GM18907 (cell line): ENCODE measurements at regions not wholly inside any gene's neighbourhood (a gene's known extent, or its start where the extent isn't known, plus 50 kb on each side); places are given as distances from the start of the nearest gene placed in this dataset.
"Not testable (repeated sequence)": the region's sequence is repeated elsewhere in the genome, so short reads cannot be mapped to it uniquely, and the experiment has no call there.

ENCODE experiments used
- ATAC-seq: cut with Tn5 transposase; IDR thresholded peaks from one replicate; pipeline ENCODE4 v1.9.1; 2021; ENCODE audit warnings: mild to moderate bottlenecking, moderate library complexity; ENCODE audit not compliant: unreplicated experiment

DNA sequence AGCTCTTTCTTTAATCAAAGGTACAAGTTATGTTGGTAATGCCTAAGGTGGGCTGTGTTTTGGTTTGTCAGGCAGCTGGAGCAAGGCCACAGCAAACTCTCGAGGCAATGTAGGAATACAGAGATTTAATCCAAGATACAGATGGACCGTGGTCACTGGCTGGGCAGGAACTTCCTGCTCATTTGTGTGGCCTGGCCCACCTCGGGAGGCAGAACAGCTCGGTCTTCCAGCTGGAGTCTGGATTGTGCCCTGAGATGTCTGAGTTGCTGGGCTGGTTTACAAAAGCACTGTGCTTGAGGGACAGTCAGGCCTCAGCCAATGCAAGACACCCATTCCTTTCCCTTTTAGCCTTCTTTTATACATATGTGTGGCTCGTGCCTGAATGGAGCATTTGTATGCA, 506.1 kb upstream of the SALL3 start:
- ATAC-seq: no peak

DNA sequence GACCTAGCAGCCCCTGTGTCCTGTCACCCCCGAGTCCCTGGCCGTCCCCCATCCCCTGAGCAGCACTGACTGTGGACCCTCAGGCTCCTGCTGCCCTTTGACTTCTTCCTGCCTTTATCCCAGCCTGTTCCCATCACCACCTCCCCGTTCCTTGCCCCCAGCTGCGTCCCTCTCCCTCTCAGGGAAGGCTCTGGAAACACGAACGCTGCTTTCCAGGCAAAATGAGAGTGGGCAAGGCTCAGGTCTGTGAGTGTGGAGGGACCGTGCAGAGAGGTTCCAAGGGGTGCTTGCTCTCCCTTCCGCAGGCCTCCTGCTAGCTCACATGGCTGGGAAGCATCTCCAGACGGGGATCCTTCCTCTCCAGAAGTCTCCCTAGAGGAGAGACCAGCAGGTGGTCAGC, 501.8 kb upstream of the SALL3 start:
- ATAC-seq: no peak

DNA sequence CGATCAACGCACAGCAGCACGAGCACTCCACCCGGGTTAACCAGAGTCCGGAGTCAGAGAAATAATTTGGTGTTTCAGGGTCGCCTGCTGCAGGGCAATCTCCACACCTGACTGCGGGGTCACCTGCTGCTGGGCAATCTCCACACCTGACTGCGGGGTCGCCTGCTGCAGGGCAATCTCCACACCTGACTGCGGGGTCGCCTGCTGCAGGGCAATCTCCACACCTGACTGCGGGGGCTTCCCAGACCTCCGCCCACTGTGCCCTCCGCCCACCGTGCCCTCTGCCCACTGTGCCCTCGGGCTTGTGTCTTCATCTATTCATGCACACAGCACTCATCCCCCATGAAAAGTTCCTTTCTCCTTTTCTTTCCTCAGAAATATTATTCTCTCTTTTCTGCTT, 500.2 kb upstream of the SALL3 start:
- no peak for ATAC-seq

DNA sequence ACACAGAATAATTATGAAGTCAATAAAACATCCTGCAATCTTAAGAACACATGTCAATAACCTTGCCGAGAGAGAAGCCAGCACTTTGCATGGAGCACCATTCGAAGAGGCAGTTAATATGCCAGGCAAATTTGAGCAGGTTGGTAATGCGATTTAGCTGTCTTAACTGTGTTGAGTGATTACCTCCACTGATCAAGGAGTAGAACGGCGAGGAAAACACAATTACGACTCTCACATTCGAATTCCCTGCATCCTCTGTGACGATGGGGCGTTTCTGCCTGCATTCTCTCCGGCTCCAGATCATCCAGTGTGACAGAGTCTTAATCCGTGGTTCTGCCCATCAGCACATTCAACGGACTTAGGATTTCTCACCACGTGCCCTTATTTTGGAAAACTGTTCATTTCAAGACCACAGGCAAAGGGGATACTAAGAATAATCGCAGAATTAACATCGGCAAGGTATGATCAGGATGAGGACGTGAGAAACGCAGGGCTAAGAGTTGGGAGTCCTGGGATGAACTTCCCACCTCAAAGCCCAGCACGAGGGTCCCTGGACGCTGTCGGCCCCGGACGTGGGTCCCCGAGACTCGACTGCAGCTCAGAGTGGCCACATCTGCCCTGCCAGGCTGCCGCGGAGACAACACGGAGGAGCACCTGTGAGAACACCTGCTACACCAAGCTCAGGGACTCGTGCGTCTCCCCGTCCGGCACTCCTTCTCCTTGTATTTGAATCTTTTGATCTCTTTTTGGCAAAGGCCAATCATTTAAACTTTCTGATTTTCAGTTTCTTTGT, 499.2 kb upstream of the SALL3 start:
- no peak for ATAC-seq

DNA sequence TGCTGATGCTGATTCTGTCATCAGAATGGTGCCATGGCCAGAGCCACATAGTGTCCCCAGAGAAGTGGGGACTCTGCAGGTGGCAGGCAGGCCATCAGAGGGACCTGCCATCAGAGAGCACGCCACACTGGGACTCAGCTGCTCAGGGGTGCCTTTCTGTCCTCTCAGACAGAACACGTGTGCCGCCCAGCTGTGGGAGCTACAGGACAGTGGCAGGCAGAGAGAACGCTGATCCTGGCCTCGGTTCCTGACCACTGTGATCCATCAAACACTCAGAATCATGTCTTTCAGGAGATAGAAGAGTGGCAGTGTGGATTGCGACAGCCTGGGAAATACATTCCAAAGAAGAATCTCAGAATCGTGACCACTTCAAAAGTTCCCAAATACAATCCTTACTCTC, 497.2 kb upstream of the SALL3 start:
- ATAC-seq: no peak

DNA sequence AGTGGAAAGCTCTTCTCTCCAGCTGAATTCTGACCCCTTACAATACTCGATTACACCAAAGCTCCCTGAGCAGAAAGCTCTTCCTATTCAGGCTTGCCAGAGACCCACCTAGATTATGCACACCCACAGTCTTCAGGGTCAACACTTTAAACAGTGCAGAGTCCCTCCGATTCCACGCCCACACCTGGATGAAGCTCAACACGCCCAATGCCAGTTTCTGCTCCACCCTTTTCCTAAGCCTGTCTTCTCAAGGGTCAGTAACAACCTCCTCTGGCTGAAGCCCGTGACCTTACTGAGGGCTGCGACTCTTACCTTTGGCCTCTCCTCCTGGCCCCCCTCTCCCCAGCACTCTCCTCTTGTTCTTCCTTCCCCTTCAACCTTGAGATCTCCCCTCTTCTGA, 492.0 kb upstream of the SALL3 start:
- ATAC-seq: no peak

DNA sequence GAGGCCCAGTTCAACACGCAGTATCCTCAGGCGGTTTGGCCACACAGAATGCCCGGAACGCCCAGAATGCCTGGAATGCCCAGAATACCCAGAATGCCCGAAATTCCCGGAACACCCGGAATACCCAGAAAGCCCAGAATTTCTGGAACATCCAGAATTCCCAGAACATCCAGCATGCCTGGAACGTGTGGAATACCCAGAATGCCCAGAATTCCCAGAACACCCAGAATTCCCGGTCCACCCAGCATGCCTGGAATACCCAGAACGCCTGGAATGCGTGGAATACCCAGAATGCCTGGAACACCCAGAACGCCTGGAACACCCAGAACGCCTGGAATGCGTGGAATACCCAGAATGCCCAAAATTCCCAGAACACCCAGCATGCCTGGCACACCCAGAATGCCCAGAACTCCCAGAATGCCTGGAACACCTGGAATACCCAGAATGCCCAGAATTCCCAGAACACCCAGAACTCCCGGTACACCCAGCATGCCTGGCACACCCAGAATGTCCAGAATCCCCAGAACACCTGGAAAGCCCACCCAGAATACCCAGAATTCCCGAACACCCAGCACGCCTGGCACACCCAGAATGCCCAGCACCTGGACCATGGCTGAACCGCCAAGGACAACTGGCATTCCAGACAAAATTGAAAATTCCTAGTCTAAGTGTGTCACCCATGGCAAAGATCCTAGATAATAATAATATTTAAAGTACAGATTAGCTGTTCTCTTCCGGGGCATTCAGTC, 487.4 kb upstream of the SALL3 start:
- no peak for ATAC-seq

DNA sequence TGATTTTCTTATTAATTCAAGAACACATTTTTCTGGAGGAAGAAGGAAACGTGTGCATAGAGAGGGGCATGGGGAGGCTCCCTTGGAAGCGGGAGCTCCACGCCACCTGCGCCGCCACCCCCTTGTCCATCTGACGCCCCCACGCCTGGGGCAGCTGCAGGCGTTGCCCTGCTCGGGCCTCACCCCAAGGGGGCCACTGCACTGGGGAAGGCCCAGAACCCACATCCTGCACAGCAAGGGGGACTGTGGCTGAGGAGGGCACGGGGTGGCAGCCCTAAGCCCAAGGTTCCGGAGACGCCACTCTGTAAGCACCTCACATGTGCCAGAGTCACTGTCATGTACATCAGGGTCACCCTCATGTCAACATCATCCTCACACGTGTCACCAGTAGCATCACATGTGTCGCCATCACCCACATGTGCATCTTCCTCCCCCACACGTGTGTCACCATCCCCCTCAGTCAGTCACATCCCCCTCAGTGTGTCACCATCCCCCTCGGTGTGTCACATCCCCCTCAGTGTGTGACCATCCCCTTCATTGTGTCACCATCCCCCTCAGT, 486.7 kb upstream of the SALL3 start:
- no peak for ATAC-seq

DNA sequence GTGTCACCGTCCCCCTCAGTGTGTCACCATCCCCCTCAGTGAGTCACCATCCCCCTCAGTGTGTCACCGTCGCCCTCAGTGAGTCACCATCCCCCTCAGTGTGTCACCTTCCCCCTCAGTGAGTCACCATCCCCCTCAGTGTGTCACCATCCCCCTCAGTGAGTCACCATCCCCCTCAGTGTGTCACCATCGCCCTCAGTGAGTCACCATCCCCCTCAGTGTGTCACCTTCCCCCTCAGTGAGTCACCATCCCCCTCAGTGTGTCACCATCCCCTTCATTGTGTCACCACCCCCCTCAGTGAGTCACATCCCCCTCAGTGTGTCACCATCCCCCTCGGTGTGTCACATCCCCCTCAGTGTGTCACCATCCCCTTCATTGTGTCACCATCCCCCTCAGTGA, 486.1 kb upstream of the SALL3 start:
- not testable (repeated sequence) for ATAC-seq

DNA sequence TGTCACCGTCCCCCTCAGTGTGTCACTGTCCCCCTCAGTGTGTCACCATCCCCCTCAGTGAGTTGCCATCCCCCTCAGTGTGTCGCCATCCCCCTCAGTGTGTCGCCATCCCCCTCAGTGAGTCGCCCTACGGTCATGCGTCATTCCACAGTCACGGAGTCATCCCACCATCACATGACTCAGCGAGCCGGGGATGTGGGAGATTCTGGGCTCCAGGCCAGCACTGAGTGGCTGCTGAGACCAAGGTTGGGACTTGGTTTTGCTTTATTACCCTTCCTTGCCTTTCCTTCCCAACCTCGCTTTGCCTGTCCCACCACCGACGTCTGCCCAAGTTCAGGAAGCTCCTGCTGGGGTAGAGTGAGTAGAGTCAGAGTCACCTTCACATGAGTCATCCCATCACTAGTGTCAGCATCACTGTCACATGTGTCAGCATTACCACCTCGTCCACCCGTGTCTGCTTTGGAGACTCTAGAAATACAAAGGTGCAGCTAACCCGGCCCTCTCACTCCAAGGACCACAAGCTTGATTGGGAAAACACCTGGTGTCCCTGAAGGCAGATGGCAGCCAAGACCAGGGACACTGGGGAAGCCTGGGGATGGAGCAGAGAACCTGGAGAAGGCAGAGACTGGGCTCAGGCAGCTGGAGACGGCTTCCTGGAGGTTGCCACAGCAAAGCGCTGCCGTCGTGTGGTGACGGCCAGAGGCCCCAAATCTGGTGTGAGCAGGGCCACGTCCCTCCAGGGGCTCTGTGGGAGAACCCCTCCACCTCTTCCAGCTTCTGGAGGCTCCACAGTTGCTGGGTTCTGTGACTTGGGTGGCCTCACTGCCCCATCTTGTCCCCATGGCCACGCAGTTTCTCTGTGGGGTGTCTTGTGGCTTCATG, 485.2 kb upstream of the SALL3 start:
- no peak for ATAC-seq

DNA sequence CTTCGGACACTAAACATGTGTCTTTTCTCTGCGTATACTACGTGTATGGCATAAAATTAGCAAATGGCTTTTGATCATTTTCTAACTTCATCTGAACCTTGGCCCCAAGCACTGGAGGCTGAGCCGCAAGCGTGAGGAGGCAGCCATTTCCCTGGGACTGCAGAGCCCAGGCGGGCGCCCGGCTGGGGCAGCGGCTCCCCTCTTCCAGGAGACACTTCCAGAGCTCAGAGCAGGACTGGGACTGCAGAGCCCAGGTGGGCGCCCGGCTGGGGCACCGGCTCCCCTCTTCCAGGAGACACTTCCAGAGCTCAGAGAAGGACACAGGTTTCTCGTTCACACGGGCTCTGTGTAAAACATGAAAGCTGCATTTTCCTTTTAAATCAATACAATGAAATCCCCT, 484.1 kb upstream of the SALL3 start:
- ATAC-seq: no peak

DNA sequence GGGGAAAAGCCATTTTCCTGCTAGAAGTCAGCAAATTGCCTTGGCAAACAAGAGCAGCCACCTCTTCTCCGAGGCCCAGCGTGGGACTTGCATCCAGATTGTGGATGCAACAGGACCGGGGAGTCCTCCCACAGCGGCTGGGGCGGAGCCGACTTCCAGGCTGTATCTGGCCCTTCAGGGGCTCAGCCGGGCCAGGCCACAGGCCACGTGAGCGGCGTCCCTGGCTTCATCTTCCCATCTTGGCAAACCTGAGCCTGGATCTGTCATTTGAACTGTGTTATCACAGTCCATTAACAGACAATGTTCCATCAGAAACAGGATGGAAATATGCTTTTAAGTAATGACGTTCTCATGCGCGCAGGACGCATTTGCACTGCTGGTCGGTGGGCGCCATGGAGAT, 483.5 kb upstream of the SALL3 start:
- ATAC-seq: no peak

DNA sequence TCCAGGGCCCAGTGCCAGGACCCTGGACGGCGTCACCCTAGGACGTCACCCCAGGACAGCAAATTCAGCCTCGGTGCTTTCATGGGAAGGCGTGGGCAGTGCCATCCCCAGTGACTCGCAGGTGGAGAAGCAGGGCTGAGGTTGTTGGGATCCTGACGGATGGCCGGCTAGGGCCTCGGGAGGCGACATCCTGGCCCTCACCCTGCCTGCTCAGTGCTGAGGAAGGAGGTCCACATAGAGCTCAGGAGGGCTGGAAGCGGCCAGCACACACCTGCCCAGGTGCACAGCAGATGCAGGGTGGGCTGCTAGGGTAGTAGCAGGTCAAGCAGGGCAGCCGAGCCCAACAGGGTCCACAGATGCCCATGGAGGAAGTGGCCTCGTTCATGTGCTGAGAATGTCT, 482.0 kb upstream of the SALL3 start:
- no peak for ATAC-seq

DNA sequence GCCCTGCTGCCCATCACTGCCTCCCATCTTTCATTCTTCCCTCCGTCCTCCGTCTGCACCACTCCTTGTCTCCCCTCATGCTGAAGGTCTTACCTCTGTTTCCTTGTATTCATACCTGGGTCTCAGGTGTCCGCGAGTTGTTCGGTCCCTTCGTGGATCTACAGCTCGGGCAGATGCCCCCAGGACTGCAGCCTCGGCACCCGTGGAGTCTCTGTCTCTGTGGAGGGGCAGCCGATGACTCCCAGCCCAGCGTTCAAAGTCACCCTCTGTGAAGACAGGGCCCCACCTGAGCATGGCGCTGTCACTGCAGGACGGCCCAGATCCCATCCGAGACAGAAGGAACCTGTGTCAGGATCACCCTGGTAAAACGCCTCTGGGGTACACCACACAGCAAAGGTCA, 480.0 kb upstream of the SALL3 start:
- no peak for ATAC-seq

DNA sequence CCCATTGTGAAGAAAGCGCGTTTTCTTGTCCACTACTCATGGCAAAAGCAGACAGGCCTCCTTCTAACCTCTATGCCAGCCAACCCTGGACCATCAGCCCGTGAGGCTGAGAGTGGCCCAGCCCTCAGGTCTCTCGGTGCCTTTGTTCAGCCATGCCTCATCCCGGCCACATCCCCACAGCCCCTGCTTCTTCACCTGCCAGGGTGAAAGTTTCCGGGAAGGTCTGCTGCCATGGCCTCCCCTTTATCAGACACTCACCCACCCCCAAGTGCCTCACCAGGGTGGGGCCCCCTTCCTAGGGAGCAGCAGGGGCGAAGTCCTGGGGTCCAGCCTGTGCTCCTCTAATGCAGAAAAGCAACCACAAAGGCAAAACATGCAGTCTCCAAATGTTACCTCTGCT, 478.4 kb upstream of the SALL3 start:
- ATAC-seq: no peak

DNA sequence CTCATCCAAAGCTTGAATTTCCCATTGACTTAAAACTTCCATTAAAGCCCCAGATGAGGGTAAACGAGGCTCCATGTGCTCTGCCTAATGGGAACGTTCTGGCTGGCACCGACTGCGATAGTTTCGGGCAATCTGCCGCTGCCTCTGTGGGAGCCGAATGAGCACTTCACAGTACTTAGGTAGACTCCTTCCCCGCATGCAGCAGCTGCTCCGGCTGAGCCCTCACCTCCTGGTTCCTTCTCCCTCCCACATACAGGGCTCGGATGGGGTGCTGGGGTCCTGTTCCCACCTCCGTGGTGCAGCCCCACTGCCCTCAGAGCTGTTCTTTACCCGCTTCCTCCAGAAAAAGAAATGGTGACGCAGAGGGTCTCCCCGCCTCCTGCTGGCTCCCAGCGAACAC, 476.5 kb upstream of the SALL3 start:
- ATAC-seq: no peak

DNA sequence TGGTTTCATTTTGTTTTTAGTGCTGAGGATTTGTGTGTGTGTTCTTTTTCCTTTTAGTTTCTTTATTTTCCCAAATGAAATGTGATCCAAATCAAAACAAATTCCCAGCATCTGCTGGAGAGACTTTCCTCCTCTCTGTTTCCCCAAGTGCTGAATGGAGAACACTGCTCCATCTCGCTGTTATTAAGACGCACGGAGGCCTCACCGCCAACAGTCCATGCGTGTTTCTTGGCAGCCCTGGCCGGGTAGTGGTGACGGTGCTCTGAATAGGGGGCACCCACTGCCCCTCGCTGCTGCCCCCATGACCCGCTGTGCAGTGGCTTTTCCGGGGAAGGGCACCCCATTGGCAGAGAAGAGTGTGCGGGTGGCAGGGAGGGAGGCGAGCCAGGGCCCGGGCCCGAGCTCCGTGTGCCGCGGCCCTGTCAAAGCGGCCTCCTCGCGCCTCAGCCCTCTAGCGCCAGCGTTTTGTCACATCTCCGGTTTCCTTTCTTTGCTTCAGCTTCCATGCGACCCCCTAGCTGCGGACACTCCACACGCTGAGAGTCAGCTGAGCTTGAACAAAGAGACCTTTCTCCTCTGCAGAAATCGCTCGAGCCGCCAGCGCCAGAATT, 473.7 kb upstream of the SALL3 start:
- no peak for ATAC-seq

DNA sequence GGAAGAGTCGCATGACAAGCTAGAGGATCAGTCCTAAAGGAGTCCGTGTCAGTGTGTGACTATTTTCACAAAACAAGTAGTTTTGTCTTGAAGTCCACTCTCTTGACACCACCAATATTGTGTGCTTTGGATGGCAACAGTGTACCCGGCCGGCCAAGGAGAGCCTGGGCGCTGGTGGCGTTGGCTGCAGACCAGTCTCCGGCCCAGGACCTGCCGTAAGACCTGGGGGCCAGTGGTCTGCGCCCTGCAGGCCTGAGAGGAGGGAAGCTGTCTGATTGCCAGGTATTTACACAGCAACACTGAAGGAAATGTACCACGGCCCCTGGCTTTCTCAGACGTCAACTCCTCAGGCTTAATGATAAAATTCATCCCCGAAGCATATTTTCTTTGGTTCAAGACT, 472.4 kb upstream of the SALL3 start:
- no peak for ATAC-seq

DNA sequence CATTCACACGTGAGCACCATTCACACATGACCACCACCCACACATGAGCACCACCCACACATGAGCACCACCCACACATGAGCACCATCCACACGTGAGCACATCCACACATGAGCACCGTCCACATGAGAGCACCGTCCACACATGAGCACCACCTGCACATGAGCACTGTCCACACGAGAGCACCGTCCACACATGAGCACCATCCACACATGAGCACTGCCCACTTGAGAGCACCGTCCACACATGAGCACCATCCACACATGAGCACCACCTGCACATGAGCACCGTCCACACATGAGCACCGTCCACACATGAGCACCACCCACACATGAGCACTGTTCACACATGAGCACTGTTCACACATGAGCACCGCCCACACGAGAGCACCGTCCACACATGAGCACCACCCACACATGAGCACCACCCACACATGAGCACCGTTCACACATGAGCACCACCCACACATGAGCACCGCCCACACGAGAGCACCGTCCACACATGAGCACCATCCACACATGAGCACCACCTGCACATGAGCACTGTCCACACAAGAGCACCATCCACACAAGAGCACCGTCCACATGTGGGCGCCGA, 471.3 kb upstream of the SALL3 start:
- ATAC-seq: not testable (repeated sequence)

DNA sequence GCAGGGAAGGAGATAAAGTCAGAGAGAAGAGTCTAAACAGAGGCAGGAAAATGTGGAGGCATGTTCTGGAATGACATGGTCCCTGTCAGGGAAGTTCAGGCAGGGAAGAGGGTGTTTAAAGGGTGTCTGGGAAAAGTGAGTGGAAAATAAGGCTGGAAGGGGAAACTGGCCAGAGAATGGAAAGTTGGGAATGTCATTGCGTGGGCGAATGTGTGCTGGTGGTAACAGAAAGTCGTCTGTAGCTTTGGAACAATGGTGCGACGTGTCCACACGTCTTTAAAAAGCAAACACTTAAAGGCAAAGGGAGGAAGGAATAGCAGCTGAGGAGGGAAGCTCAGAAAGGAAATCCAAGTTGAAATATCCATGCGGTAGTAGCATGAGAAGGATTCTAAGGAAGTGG, 469.5 kb upstream of the SALL3 start:
- ATAC-seq: no peak
